Mucosa of descending colon (tissue), 3 donors: ENCODE measurements at regions not wholly inside any gene's neighbourhood (a gene's known extent, or its start where the extent isn't known, plus 50 kb on each side); places are given as distances from the start of the nearest gene placed in this dataset.

Experiments used
- ATAC-seq: fragments of 200-7000 bp; cut with Tn5 transposase; one replicate; pipeline ENCODE4 v1.9.1; 2020; ENCODE audit warnings: mild to moderate bottlenecking, moderate library complexity
- DNase-seq, 3 donors: peaks; one replicate each; pipeline ENCODE4 v3.0.0-alpha.2; 2020
- H3K36me3 ChIP-seq: fragments of 200-600 bp; one replicate; pipeline ENCODE4 v1.8.0; 2021; ENCODE audit warnings: low read depth, mild to moderate bottlenecking
- H3K4me1 ChIP-seq: fragments of 200-600 bp; one replicate; pipeline ENCODE4 v1.8.0; 2021; ENCODE audit warnings: low read depth, mild to moderate bottlenecking
- H3K4me3 ChIP-seq: fragments of 200-600 bp; one replicate; pipeline ENCODE4 v1.8.0; 2021; ENCODE audit warnings: mild to moderate bottlenecking
- H3K9me3 ChIP-seq: fragments of 200-600 bp; one replicate; pipeline ENCODE4 v1.8.0; 2021; ENCODE audit warnings: mild to moderate bottlenecking
- CTCF ChIP-seq: fragments of 200-600 bp; IDR thresholded peaks from one replicate; pipeline ENCODE4 v1.8.0; 2022; ENCODE audit warnings: antibody characterized with exemption, mild to moderate bottlenecking
- intact Hi-C, 2 donors: fragments of 100-400 bp; cut with DNase I in 1 of 2; cut with micrococcal nuclease in 1 of 2; formaldehyde crosslinking; loops; one replicate each; pipeline versions ENCODE4 v1.11.0 to v1.11.1; 2022; cut with DNase I, micrococcal nuclease
- donor health status: DM: no; HTN: no; CAD: no; lungs with moderate emphysema.
- donor health status: DM: no; HTN: no; CAD: no.
- donor health status: DM: no; HTN: yes; CAD: no.

GRCh38 chr12:111203446-111203845, 165.4 kb downstream of the PHETA1 start:
- H3K4me1 ChIP-seq = no peaks in the 10 kb centered on the region
- ATAC-seq (no peak), DNase-seq (no peak)
- intact Hi-C loops = no loop called here
- no peaks in the 10 kb centered on the region for H3K36me3 ChIP-seq
- H3K4me3 ChIP-seq = no peak overlapping the region
- no peak for TF ChIP-seq CTCF
- no peaks in the 10 kb centered on the region for H3K9me3 ChIP-seq

- no peak for TF ChIP-seq CTCF
- ATAC-seq = no peak
- intact Hi-C loops = no loop called here
These were observed 166.5 kb downstream of the PHETA1 start for GRCh38 chr12:111202237-111202915.

GRCh38 chr12:111201495-111202236, 167.2 kb downstream of the PHETA1 start:
- Histone ChIP-seq H3K4me1 (no peaks in the 10 kb centered on the region), H3K36me3 (no peaks in the 10 kb centered on the region), H3K9me3 (no peaks in the 10 kb centered on the region), H3K4me3 (no peak overlapping the region)
- intact Hi-C loops = no loop called here
- DNase-seq (no peak), ATAC-seq (no peak)
- no peak for TF ChIP-seq CTCF

More at GRCh38 chr12:111202237-111202915, 166.5 kb downstream of the PHETA1 start:
- H3K36me3 ChIP-seq = no peaks in the 10 kb centered on the region
- H3K4me3 ChIP-seq = no peak overlapping the region
- no peaks in the 10 kb centered on the region for H3K9me3 ChIP-seq
- DNase-seq = no peak
- no peaks in the 10 kb centered on the region for H3K4me1 ChIP-seq

GRCh38 chr12:111201036-111201435, 167.9 kb downstream of the PHETA1 start:
- Histone ChIP-seq H3K9me3 (no peaks in the 10 kb centered on the region), H3K4me1 (no peaks in the 10 kb centered on the region), H3K4me3 (no peak overlapping the region), H3K36me3 (no peaks in the 10 kb centered on the region)
- no peak for TF ChIP-seq CTCF
- intact Hi-C loops = no loop called here
- no peak for ATAC-seq
- DNase-seq = no peak

- no peak for DNase-seq
- H3K36me3 ChIP-seq = no peaks in the 10 kb centered on the region
- no peak for ATAC-seq
- H3K4me1 ChIP-seq = no peaks in the 10 kb centered on the region
- H3K9me3 ChIP-seq = no peaks in the 10 kb centered on the region
- no peak for TF ChIP-seq CTCF
- intact Hi-C loops = no loop called here
- no peak overlapping the region for H3K4me3 ChIP-seq
These were observed 171.4 kb downstream of the PHETA1 start for GRCh38 chr12:111197376-111197944.
